HepG2 (cell line): ENCODE measurements at regions not wholly inside any gene's neighbourhood (a gene's known extent, or its start where the extent isn't known, plus 50 kb on each side); places are given as distances from the start of the nearest gene placed in this dataset.

ENCODE experiments used
- ATAC-seq: fragments of 200-7000 bp; cut with Tn5 transposase; 3 replicates; pipeline ENCODE4 v1.9.1; 2020; ENCODE audit warnings: mild to moderate bottlenecking, moderate library complexity
- BruUV-seq: library from RNA; stranded (reverse); fragments of 400-500 nt; replicated peaks from 2 replicates; lab custom pipeline; 2021; lab: Mats Ljungman, UMichigan
- CTCF ChIA-PET: fragments of 300-600 bp; formaldehyde crosslinking; extraction: SDS; loops from one replicate; lab custom pipeline; 2021; ENCODE audit warnings: low total read pairs, inconsistent platforms, low intra/inter-chr PET ratio; lab: Yijun Ruan, JAX
- POLR2A ChIA-PET: fragments of 350-600 bp; sonication (Branson Sonifier 250); formaldehyde crosslinking; loops from one replicate; lab custom pipeline; 2020; ENCODE audit warnings: antibody characterized with exemption, inconsistent platforms; lab: Yijun Ruan, JAX
- DNase-seq: peaks from one replicate; pipeline ENCODE4 v3.0.0-alpha.2; 2015; ENCODE audit warnings: low spot score
- FAIRE-seq: peaks from 3 replicates; lab custom pipeline; 2011; peaks lifted over from hg19 to GRCh38; lab: Jason Lieb, UNC
- H2AFZ ChIP-seq: one replicate; pipeline ENCODE4 v1.6.1; 2011; ENCODE audit warnings: low read length, inconsistent platforms
- H3K27ac ChIP-seq: fragments of 300-600 bp; 3 replicates; pipeline ENCODE4 v1.8.0; 2011; ENCODE audit warnings: mixed run types, mild to moderate bottlenecking, mixed read lengths, low read length, inconsistent platforms; ENCODE audit not compliant: insufficient read depth; ENCODE audit errors: extremely low read length
- H3K27me3 ChIP-seq, 2 experiments: fragments of 200-600 bp in 1 of 2; 2 replicates in 1 of 2; 3 replicates in 1 of 2; pipeline versions ENCODE4 v1.6.0 to v1.8.0; 2011; ENCODE audit warnings: low read length in 2 of 2, mild to moderate bottlenecking in 2 of 2, moderate library complexity in 2 of 2, inconsistent platforms in 1 of 2; ENCODE audit not compliant: insufficient read depth in 2 of 2, control insufficient read depth in 1 of 2
- H3K36me3 ChIP-seq, 2 experiments: fragments of 200-600 bp in 1 of 2; replicated peaks in 1 of 2; 2 replicates in 1 of 2; 3 replicates in 1 of 2; pipeline versions ENCODE4 v1.5.1 to v1.8.0; 2011; ENCODE audit warnings: low read length in 2 of 2, inconsistent platforms in 1 of 2; ENCODE audit not compliant: insufficient read depth in 2 of 2, control insufficient read depth in 1 of 2
- H3K4me1 ChIP-seq: 2 replicates; pipeline ENCODE4 v1.5.1; 2012; ENCODE audit warnings: low read length, inconsistent platforms; ENCODE audit not compliant: insufficient read depth
- H3K4me2 ChIP-seq: 2 replicates; pipeline ENCODE4 v1.6.0; 2011; ENCODE audit warnings: low read depth, low read length, inconsistent platforms
- H3K4me3 ChIP-seq, 3 experiments: fragments of 200-600 bp in 1 of 3; sonication (generic), shearing (Covaris generic) in 1 of 3; replicated peaks in 1 of 3; 2 replicates each; pipeline ENCODE4 v1.5.1; 2011 to 2016; ENCODE audit warnings: low read length in 3 of 3, inconsistent platforms in 2 of 3, low read depth in 2 of 3, mild to moderate bottlenecking in 2 of 3, control low read depth in 1 of 3, mixed read lengths in 1 of 3; ENCODE audit not compliant: insufficient read depth in 1 of 3
- H3K79me2 ChIP-seq: one replicate; pipeline ENCODE4 v1.6.1; 2011; ENCODE audit warnings: low read length, inconsistent platforms; ENCODE audit not compliant: insufficient read depth
- H3K9ac ChIP-seq: 2 replicates; pipeline ENCODE4 v1.6.0; 2011; ENCODE audit warnings: mild to moderate bottlenecking, low read depth, low read length, inconsistent platforms; ENCODE audit not compliant: insufficient read depth
- H3K9me3 ChIP-seq: 2 replicates; pipeline ENCODE4 v1.5.1; 2012; ENCODE audit warnings: mild to moderate bottlenecking, low read length
- H4K20me1 ChIP-seq: 2 replicates; pipeline ENCODE4 v1.6.0; 2011; ENCODE audit warnings: inconsistent platforms, mild to moderate bottlenecking, low read length, moderate library complexity; ENCODE audit not compliant: insufficient read depth
- ATRX ChIP-seq: sonication (generic); formaldehyde crosslinking; IDR thresholded peaks from 2 replicates; pipeline ENCODE4 v1.4.0; 2020; ENCODE audit warnings: missing genetic modification reagents, borderline replicate concordance
- ERF ChIP-seq: IDR thresholded peaks from 2 replicates; pipeline ENCODE4 v1.6.1; 2018; ENCODE audit warnings: missing biosample characterization, missing genetic modification reagents
- FOXP4 ChIP-seq: sonication (generic); formaldehyde crosslinking; IDR thresholded peaks from 2 replicates; pipeline ENCODE4 v1.4.0; 2020; ENCODE audit warnings: missing genetic modification reagents
- HDAC6 ChIP-seq: fragments of 200-600 bp; sonication (generic); IDR thresholded peaks from 2 replicates; pipeline ENCODE4 v1.7.0; 2017; ENCODE audit warnings: mild to moderate bottlenecking, antibody characterized with exemption, low read length, low read depth
- HIC2 ChIP-seq: sonication (generic); formaldehyde crosslinking; IDR thresholded peaks from 2 replicates; pipeline ENCODE4 v1.9.0; 2022; ENCODE audit warnings: low read depth, missing genetic modification reagents
- HINFP ChIP-seq: sonication (generic); formaldehyde crosslinking; IDR thresholded peaks from 2 replicates; pipeline ENCODE4 v1.4.0; 2020; ENCODE audit warnings: low read depth, mild to moderate bottlenecking, missing genetic modification reagents
- MAF1 ChIP-seq: sonication (generic); formaldehyde crosslinking; IDR thresholded peaks from 2 replicates; pipeline ENCODE4 v1.5.0; 2020; ENCODE audit warnings: missing genetic modification reagents, borderline replicate concordance
- NFKBIZ ChIP-seq: IDR thresholded peaks from 2 replicates; pipeline ENCODE4 v1.6.1; 2018; ENCODE audit warnings: missing genetic modification reagents, missing compliant biosample characterization
- SP2 ChIP-seq: sonication (generic); formaldehyde crosslinking; IDR thresholded peaks from 2 replicates; pipeline ENCODE4 v1.5.1; 2020; ENCODE audit warnings: mild to moderate bottlenecking, missing genetic modification reagents
- YY1 ChIP-seq: IDR thresholded peaks from 2 replicates; pipeline ENCODE4 v1.6.1; 2011; ENCODE audit warnings: low read length, low read depth, moderate library complexity, mild to moderate bottlenecking; ENCODE audit not compliant: insufficient read depth, insufficient replicate concordance
- ZBTB26 ChIP-seq: IDR thresholded peaks from 2 replicates; pipeline ENCODE4 v1.6.1; 2016; ENCODE audit warnings: missing compliant biosample characterization, missing genetic modification reagents, borderline replicate concordance
- ZNF124 ChIP-seq: sonication (generic); formaldehyde crosslinking; IDR thresholded peaks from 2 replicates; pipeline ENCODE4 v1.4.0; 2020; ENCODE audit warnings: missing genetic modification reagents
- ZNF225 ChIP-seq: sonication (generic); formaldehyde crosslinking; IDR thresholded peaks from 2 replicates; pipeline ENCODE4 v1.4.0; 2020; ENCODE audit warnings: mild to moderate bottlenecking, missing genetic modification reagents
- ZNF3 ChIP-seq: IDR thresholded peaks from 2 replicates; pipeline ENCODE4 v1.7.0; 2017; ENCODE audit warnings: inconsistent platforms
- ZNF776 ChIP-seq: sonication (generic); formaldehyde crosslinking; IDR thresholded peaks from 2 replicates; pipeline ENCODE4 v1.4.0; 2020; ENCODE audit warnings: mild to moderate bottlenecking, missing genetic modification reagents
- ZNF841 ChIP-seq: sonication (generic); formaldehyde crosslinking; IDR thresholded peaks from 2 replicates; pipeline ENCODE4 v1.8.1; 2023; ENCODE audit warnings: missing genetic modification reagents, borderline replicate concordance
- WGBS: methylation state at CpG from one replicate; pipeline ENCODE4 v1.1.6; 2017; ENCODE audit warnings: low lambda C conversion rate; 5-methylcytosine and 5-hydroxymethylcytosine counted together
- in situ Hi-C: cut with HindIII; loops from 2 replicates; pipeline ENCODE4 v1.10.0; 2017; ENCODE audit warnings: low pct_unique_long_range_greater_than_20kb; ENCODE audit not compliant: extremely low pct_ligation_motif_present
- intact Hi-C: fragments of 100-400 bp; cut with micrococcal nuclease; formaldehyde crosslinking; loops from one replicate; pipeline ENCODE4 v1.10.0; 2022; ENCODE audit not compliant: unreplicated experiment

GRCh38 chr4:117429506-117429905 lies 344.1 kb upstream of the TRAM1L1 start:
- ChIA-PET CTCF (no interaction called here), POLR2A (no interaction called here)
- Histone ChIP-seq H3K36me3 (no peaks in the 10 kb centered on the region), H3K79me2 (no peaks in the 10 kb centered on the region), H3K9me3 (peaks cover 13% of the 10 kb centered on the region), H2AFZ (no peak overlapping the region), H3K27ac (no peak overlapping the region), H3K9ac (no peak overlapping the region), H4K20me1 (no peaks in the 10 kb centered on the region), H3K4me3 (no peak overlapping the region), H3K4me1 (no peaks in the 10 kb centered on the region), H3K27me3 (no peaks in the 10 kb centered on the region), H3K4me2 (no peak overlapping the region)
- in situ Hi-C loops (no loop called here), intact Hi-C loops (no loop called here)
- WGBS, result 20% methylated on average over 1 of the region's 5 CpGs
- no peak for ATAC-seq
- no peak for TF ChIP-seq ZNF3 (CRISPR knock-in tag)
- TF ChIP-seq ERF (CRISPR knock-in tag), result no peak
- TF ChIP-seq FOXP4 (CRISPR knock-in tag), result no peak
- no peak for TF ChIP-seq HIC2
- TF ChIP-seq HDAC6, result no peak
- TF ChIP-seq ZNF124, result no peak
- TF ChIP-seq HINFP (CRISPR knock-in tag), result no peak
- TF ChIP-seq NFKBIZ, result no peak
- TF ChIP-seq MAF1 (CRISPR knock-in tag), result no peak
- no peak for TF ChIP-seq ZNF225
- TF ChIP-seq YY1, result no peak
- TF ChIP-seq ZNF841, result no peak
- TF ChIP-seq ZNF776, result no peak
- TF ChIP-seq ZBTB26 (CRISPR knock-in tag), result no peak
- TF ChIP-seq ATRX, result no peak
- TF ChIP-seq SP2, result no peak
- FAIRE-seq, result no peak
- BruUV-seq, result no TSS peak
- no peak for DNase-seq
